ENCODE measurements at regions not wholly inside any gene's neighbourhood (a gene's known extent, or its start where the extent isn't known, plus 50 kb on each side); places are given as distances from the start of the nearest gene placed in this dataset.

DNA sequence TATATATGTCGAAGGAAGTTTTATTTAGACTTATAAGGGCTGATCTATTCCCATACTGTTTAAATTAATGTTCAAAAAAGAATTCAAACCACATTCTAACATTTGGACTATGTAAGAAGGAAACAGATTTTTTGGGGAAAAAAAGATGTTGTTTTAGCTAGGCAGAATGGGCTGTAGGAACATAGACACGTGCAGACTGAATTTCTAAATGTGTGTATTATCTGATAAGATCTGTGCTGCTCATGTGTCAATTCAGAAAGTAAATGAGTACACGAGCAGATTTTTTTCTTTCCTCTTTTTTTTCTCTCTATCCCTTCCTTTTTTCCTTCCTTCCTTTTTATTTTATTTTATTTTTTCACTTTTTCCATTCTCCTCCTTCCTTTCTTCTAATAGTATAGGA lies 259.5 kb upstream of the KCNH8 start:
- Histone ChIP-seq H3K4me1 (no peaks in the 10 kb centered on the region), H3K9me3 (no peaks in the 10 kb centered on the region), H3K27ac (no peak overlapping the region), H3K27me3 (no peaks in the 10 kb centered on the region), H3K4me3 (no peak overlapping the region), H3K36me3 (ENCODE audit: low read depth, missing control alignments) (no peaks in the 10 kb centered on the region)
- intact Hi-C loops (cut with DNase I; ENCODE audit: low total_unique reads), result no loop called here
- 76 to 78% methylated on average over 3 of the region's 3 CpGs for WGBS, 2 donors
- TF ChIP-seq, protein P1, sequence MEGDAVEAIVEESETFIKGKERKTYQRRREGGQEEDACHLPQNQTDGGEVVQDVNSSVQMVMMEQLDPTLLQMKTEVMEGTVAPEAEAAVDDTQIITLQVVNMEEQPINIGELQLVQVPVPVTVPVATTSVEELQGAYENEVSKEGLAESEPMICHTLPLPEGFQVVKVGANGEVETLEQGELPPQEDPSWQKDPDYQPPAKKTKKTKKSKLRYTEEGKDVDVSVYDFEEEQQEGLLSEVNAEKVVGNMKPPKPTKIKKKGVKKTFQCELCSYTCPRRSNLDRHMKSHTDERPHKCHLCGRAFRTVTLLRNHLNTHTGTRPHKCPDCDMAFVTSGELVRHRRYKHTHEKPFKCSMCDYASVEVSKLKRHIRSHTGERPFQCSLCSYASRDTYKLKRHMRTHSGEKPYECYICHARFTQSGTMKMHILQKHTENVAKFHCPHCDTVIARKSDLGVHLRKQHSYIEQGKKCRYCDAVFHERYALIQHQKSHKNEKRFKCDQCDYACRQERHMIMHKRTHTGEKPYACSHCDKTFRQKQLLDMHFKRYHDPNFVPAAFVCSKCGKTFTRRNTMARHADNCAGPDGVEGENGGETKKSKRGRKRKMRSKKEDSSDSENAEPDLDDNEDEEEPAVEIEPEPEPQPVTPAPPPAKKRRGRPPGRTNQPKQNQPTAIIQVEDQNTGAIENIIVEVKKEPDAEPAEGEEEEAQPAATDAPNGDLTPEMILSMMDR (IDR thresholded peaks at IDR 0.05), result no peak
- no peak for TF ChIP-seq POLR2A (IDR thresholded peaks at IDR 0.05)
- DNase-seq, result no peak

- H3K27ac ChIP-seq, result no peak overlapping the region
- no peaks in the 10 kb centered on the region for H3K9me3 ChIP-seq
- intact Hi-C loops (cut with DNase I; ENCODE audit: low total_unique reads), result no loop called here
- H3K4me3 ChIP-seq, result no peak overlapping the region
- no peak for DNase-seq
- 76 to 79% methylated on average over 4 of the region's 4 CpGs for WGBS, 2 donors
- no peaks in the 10 kb centered on the region for H3K27me3 ChIP-seq
- TF ChIP-seq, protein P1 (IDR thresholded peaks at IDR 0.05), result no peak
- no peak for TF ChIP-seq POLR2A (IDR thresholded peaks at IDR 0.05)
- H3K36me3 ChIP-seq (ENCODE audit: low read depth, missing control alignments), result no peaks in the 10 kb centered on the region
- H3K4me1 ChIP-seq, result no peaks in the 10 kb centered on the region
Observed at GRCh38 chr3:18888370-18888769, 259.9 kb upstream of the KCNH8 start.

GRCh38 chr3:18886331-18886730 lies 262.0 kb upstream of the KCNH8 start:
- intact Hi-C loops (cut with DNase I; ENCODE audit: low total_unique reads), result no loop called here
- WGBS, 2 donors, result 69 to 72% methylated on average over 6 of the region's 6 CpGs
- DNase-seq, result no peak
- Histone ChIP-seq H3K36me3 (ENCODE audit: low read depth, missing control alignments) (no peaks in the 10 kb centered on the region), H3K4me3 (no peak overlapping the region), H3K27ac (no peak overlapping the region), H3K9me3 (no peaks in the 10 kb centered on the region), H3K27me3 (no peaks in the 10 kb centered on the region), H3K4me1 (no peaks in the 10 kb centered on the region)
- TF ChIP-seq, protein P1 (IDR thresholded peaks at IDR 0.05), result no peak
- TF ChIP-seq POLR2A (IDR thresholded peaks at IDR 0.05), result no peak

DNA sequence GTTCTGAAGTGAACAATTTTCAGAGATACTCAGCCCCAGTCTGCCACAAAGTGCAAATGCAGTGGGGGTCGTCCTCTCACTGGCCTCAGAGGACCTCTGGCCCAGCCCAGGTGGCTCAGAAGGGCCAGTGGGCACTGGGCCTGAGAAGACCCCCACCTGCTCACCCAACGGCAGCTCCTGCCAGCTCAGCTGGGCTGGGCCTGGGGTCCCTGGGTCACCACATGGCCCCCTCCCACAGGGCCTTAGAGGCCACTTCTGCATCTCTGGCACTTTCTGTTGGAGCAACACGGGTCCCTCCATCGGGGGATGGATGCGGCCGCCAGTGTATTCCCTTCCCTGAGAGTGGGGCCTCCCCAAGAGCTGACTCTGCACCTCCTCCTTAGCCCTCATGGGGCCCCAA lies 262.7 kb upstream of the KCNH8 start:
- H3K27ac ChIP-seq, result no peak overlapping the region
- no peak overlapping the region for H3K4me3 ChIP-seq
- 80 to 93% methylated on average over 2 to 6 of the region's 6 CpGs for WGBS, 2 donors
- no peaks in the 10 kb centered on the region for H3K9me3 ChIP-seq
- no peaks in the 10 kb centered on the region for H3K27me3 ChIP-seq
- no peaks in the 10 kb centered on the region for H3K4me1 ChIP-seq
- TF ChIP-seq, protein P1 (IDR thresholded peaks at IDR 0.05), result no peak
- no peak for TF ChIP-seq POLR2A (IDR thresholded peaks at IDR 0.05)
- intact Hi-C loops (cut with DNase I; ENCODE audit: low total_unique reads), result no loop called here
- H3K36me3 ChIP-seq (ENCODE audit: low read depth, missing control alignments), result no peaks in the 10 kb centered on the region
- DNase-seq, result no peak

GRCh38 chr3:18883571-18883970 lies 264.7 kb upstream of the KCNH8 start:
- DNase-seq, result no peak
- intact Hi-C loops (cut with DNase I; ENCODE audit: low total_unique reads), result no loop called here
- Histone ChIP-seq H3K9me3 (no peaks in the 10 kb centered on the region), H3K27me3 (no peaks in the 10 kb centered on the region), H3K36me3 (ENCODE audit: low read depth, missing control alignments) (no peaks in the 10 kb centered on the region), H3K4me3 (no peak overlapping the region), H3K4me1 (no peaks in the 10 kb centered on the region), H3K27ac (no peak overlapping the region)
- TF ChIP-seq POLR2A (IDR thresholded peaks at IDR 0.05), result no peak
- TF ChIP-seq, protein P1 (IDR thresholded peaks at IDR 0.05), result no peak
- 33 to 43% methylated on average over 2 of the region's 2 CpGs for WGBS, 2 donors
